GM12892 (cell line): ENCODE measurements at regions not wholly inside any gene's neighbourhood (a gene's known extent, or its start where the extent isn't known, plus 50 kb on each side); places are given as distances from the start of the nearest gene placed in this dataset.

Source experiments
- POLR2A ChIP-seq: IDR thresholded peaks from 2 replicates; pipeline ENCODE4 v1.6.1; 2011; ENCODE audit warnings: low read depth, low read length, control low read depth
- POLR2AphosphoS5 ChIP-seq: IDR thresholded peaks from 2 replicates; pipeline ENCODE4 v1.6.1; 2011; ENCODE audit warnings: low read depth, low read length, control low read depth

DNA sequence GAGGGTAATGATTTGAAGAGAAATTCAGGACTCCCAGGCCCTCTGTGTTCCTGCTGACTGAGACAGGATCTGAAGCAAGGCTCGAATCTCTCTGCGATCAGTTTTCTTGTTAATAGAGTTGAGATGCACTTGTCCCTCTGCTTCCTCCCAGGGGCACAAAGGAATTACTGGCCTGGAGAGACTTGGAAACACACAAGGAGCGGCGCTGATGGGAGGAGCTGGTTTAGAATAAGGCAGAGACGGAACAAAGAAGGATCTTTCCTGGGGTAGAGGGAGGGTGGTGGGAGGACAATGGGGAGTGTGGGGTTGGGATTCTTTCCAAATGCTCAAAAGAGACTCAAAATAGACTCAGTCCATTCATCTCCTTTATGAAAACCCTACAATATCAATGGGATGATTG, 719.1 kb downstream of the UQCRFS1 start:
- no peak for TF ChIP-seq POLR2AphosphoS5
- no peak for TF ChIP-seq POLR2A
